ENCODE measurements at regions not wholly inside any gene's neighbourhood (a gene's known extent, or its start where the extent isn't known, plus 50 kb on each side); places are given as distances from the start of the nearest gene placed in this dataset.

GRCh38 chr2:111626037-111626864, 257.7 kb downstream of the ANAPC1 start:
- no peak for TF ChIP-seq EZH2phosphoT487 (IDR thresholded peaks at IDR 0.05; ENCODE audit: borderline replicate concordance, low read length)
- TF ChIP-seq CTCF (IDR thresholded peaks at IDR 0.05; ENCODE audit: low read depth, low read length, poor library complexity, severe bottlenecking), result no peak
- H4K20me1 ChIP-seq (ENCODE audit: control insufficient read depth, insufficient read depth, low read depth, low read length), result no peaks in the 10 kb centered on the region
- no peaks in the 10 kb centered on the region for H3K27me3 ChIP-seq (ENCODE audit: control insufficient read depth, low read length)
- H3K36me3 ChIP-seq (ENCODE audit: control insufficient read depth, low read length), result no peaks in the 10 kb centered on the region
- no peak overlapping the region for H3K4me2 ChIP-seq (ENCODE audit: low read length)
- peaks cover 17% of the 10 kb centered on the region for H3K9me3 ChIP-seq (ENCODE audit: control insufficient read depth, insufficient read depth, low read length)
- no peaks in the 10 kb centered on the region for H3K9me2 ChIP-seq (replicated peaks; ENCODE audit: control insufficient read depth, low read length)
- no peaks in the 10 kb centered on the region; the same call in 1 of the 2 replicates for H3F3A ChIP-seq (ENCODE audit: control insufficient read depth, insufficient read depth)
- H3K27ac ChIP-seq (ENCODE audit: low read depth, low read length), result no peak overlapping the region
- no peak overlapping the region for H3K4me3 ChIP-seq (ENCODE audit: low read length)
- no peaks in the 10 kb centered on the region for H3K79me2 ChIP-seq (ENCODE audit: control insufficient read depth, low read length)
- peaks cover 24% of the 10 kb centered on the region for H3K4me1 ChIP-seq (ENCODE audit: control insufficient read depth, low read length)

GRCh38 chr2:111626865-111627163, 257.2 kb downstream of the ANAPC1 start:
- TF ChIP-seq CTCF (IDR thresholded peaks at IDR 0.05; ENCODE audit: low read depth, low read length, poor library complexity, severe bottlenecking), result no peak
- TF ChIP-seq EZH2phosphoT487 (IDR thresholded peaks at IDR 0.05; ENCODE audit: borderline replicate concordance, low read length), result no peak
- Histone ChIP-seq H3K27ac (ENCODE audit: low read depth, low read length) (no peak overlapping the region), H3F3A (ENCODE audit: control insufficient read depth, insufficient read depth) (no peaks in the 10 kb centered on the region; the same call in 1 of the 2 replicates), H4K20me1 (ENCODE audit: control insufficient read depth, insufficient read depth, low read depth, low read length) (no peaks in the 10 kb centered on the region), H3K36me3 (ENCODE audit: control insufficient read depth, low read length) (no peaks in the 10 kb centered on the region), H3K4me3 (ENCODE audit: low read length) (no peak overlapping the region), H3K9me2 (replicated peaks; ENCODE audit: control insufficient read depth, low read length) (no peaks in the 10 kb centered on the region), H3K27me3 (ENCODE audit: control insufficient read depth, low read length) (no peaks in the 10 kb centered on the region), H3K9me3 (ENCODE audit: control insufficient read depth, insufficient read depth, low read length) (peaks cover 17% of the 10 kb centered on the region), H3K4me2 (ENCODE audit: low read length) (no peak overlapping the region), H3K79me2 (ENCODE audit: control insufficient read depth, low read length) (no peaks in the 10 kb centered on the region), H3K4me1 (ENCODE audit: control insufficient read depth, low read length) (peaks cover 24% of the 10 kb centered on the region)

- H3K36me3 ChIP-seq (ENCODE audit: control insufficient read depth, low read length), result no peaks in the 10 kb centered on the region
- H3K4me1 ChIP-seq (ENCODE audit: control insufficient read depth, low read length), result peaks cover 25% of the 10 kb centered on the region
- no peaks in the 10 kb centered on the region for H4K20me1 ChIP-seq (ENCODE audit: control insufficient read depth, insufficient read depth, low read depth, low read length)
- no peaks in the 10 kb centered on the region for H3K27me3 ChIP-seq (ENCODE audit: control insufficient read depth, low read length)
- no peaks in the 10 kb centered on the region for H3K9me2 ChIP-seq (replicated peaks; ENCODE audit: control insufficient read depth, low read length)
- no peak overlapping the region for H3K4me2 ChIP-seq (ENCODE audit: low read length)
- TF ChIP-seq CTCF (IDR thresholded peaks at IDR 0.05; ENCODE audit: low read depth, low read length, poor library complexity, severe bottlenecking), result no peak
- TF ChIP-seq EZH2phosphoT487 (IDR thresholded peaks at IDR 0.05; ENCODE audit: borderline replicate concordance, low read length), result no peak
- H3K9me3 ChIP-seq (ENCODE audit: control insufficient read depth, insufficient read depth, low read length), result peaks cover 17% of the 10 kb centered on the region
- no peaks in the 10 kb centered on the region for H3K79me2 ChIP-seq (ENCODE audit: control insufficient read depth, low read length)
- H3K27ac ChIP-seq (ENCODE audit: low read depth, low read length), result no peak overlapping the region
- H3K4me3 ChIP-seq (ENCODE audit: low read length), result no peak overlapping the region
- no peaks in the 10 kb centered on the region; the same call in 1 of the 2 replicates for H3F3A ChIP-seq (ENCODE audit: control insufficient read depth, insufficient read depth)
Observed at GRCh38 chr2:111627256-111627655, 256.7 kb downstream of the ANAPC1 start.

All from DOHH2 (cell line).